ENCODE measurements at regions not wholly inside any gene's neighbourhood (a gene's known extent, or its start where the extent isn't known, plus 50 kb on each side); places are given as distances from the start of the nearest gene placed in this dataset.

GRCh38 chr3:178002113-178002512 lies 534.1 kb upstream of the KCNMB2 start:
- no peak for TF ChIP-seq CTCF (IDR thresholded peaks at IDR 0.05)
- no peak for TF ChIP-seq POLR2A (IDR thresholded peaks at IDR 0.05)

GRCh38 chr3:178003756-178004155 lies 532.5 kb upstream of the KCNMB2 start:
- Histone ChIP-seq H3K4me3 (no peak overlapping the region), H3K27me3 (no peaks in the 10 kb centered on the region), H3K36me3 (no peaks in the 10 kb centered on the region), H3K4me1 (no peaks in the 10 kb centered on the region), H3K27ac (no peak overlapping the region), H3K9me3 (no peaks in the 10 kb centered on the region)
- 44 to 59% methylated on average over 2 of the region's 2 CpGs for WGBS, 2 donors
- no peak for DNase-seq
- TF ChIP-seq CTCF (IDR thresholded peaks at IDR 0.05) (no peak), POLR2A (IDR thresholded peaks at IDR 0.05) (no peak)
- intact Hi-C loops (cut with DNase I): no loop called here

More at GRCh38 chr3:178002113-178002512, 534.1 kb upstream of the KCNMB2 start:
- Histone ChIP-seq H3K27me3 (no peaks in the 10 kb centered on the region), H3K27ac (no peak overlapping the region), H3K9me3 (no peaks in the 10 kb centered on the region), H3K4me1 (no peaks in the 10 kb centered on the region), H3K4me3 (no peak overlapping the region), H3K36me3 (no peaks in the 10 kb centered on the region)
- intact Hi-C loops (cut with DNase I): no loop called here
- no peak for DNase-seq

GRCh38 chr3:178005961-178006360 lies 530.3 kb upstream of the KCNMB2 start:
- no peak overlapping the region for H3K4me3 ChIP-seq
- TF ChIP-seq CTCF (IDR thresholded peaks at IDR 0.05) (no peak), POLR2A (IDR thresholded peaks at IDR 0.05) (no peak)
- H3K4me1 ChIP-seq: no peaks in the 10 kb centered on the region
- H3K9me3 ChIP-seq: no peaks in the 10 kb centered on the region
- 88 to 94% methylated on average over 1 of the region's 1 CpG for whole genome bisulfite sequencing, 2 donors
- no peaks in the 10 kb centered on the region for H3K27me3 ChIP-seq
- intact Hi-C loops (cut with DNase I): no loop called here
- H3K36me3 ChIP-seq: no peaks in the 10 kb centered on the region
- no peak overlapping the region for H3K27ac ChIP-seq
- DNase-seq: no peak

GRCh38 chr3:178010306-178010705 lies 525.9 kb upstream of the KCNMB2 start:
- H3K27ac ChIP-seq: no peak overlapping the region
- no peak for TF ChIP-seq POLR2A (IDR thresholded peaks at IDR 0.05)
- TF ChIP-seq CTCF (IDR thresholded peaks at IDR 0.05): no peak
- H3K27me3 ChIP-seq: no peaks in the 10 kb centered on the region
- H3K9me3 ChIP-seq: no peaks in the 10 kb centered on the region
- intact Hi-C loops (cut with DNase I): no loop called here
- DNase-seq: no peak
- no peaks in the 10 kb centered on the region for H3K36me3 ChIP-seq
- H3K4me3 ChIP-seq: no peak overlapping the region
- 88 to 96% methylated on average over 2 of the region's 2 CpGs for WGBS, 2 donors
- H3K4me1 ChIP-seq: no peaks in the 10 kb centered on the region

GRCh38 chr3:178019645-178020044 lies 516.6 kb upstream of the KCNMB2 start:
- Histone ChIP-seq H3K27me3 (no peaks in the 10 kb centered on the region), H3K4me1 (no peaks in the 10 kb centered on the region), H3K27ac (no peak overlapping the region), H3K4me3 (no peak overlapping the region), H3K9me3 (no peaks in the 10 kb centered on the region), H3K36me3 (no peaks in the 10 kb centered on the region)
- WGBS, 2 donors: 83 to 84% methylated on average over 4 of the region's 4 CpGs
- intact Hi-C loops (cut with DNase I): no loop called here
- TF ChIP-seq CTCF (IDR thresholded peaks at IDR 0.05) (no peak), POLR2A (IDR thresholded peaks at IDR 0.05) (no peak)
- no peak for DNase-seq
